ENCODE measurements at regions not wholly inside any gene's neighbourhood (a gene's known extent, or its start where the extent isn't known, plus 50 kb on each side); places are given as distances from the start of the nearest gene placed in this dataset.
A peak's percentile ranks its signal among the peaks of the same experiment; 100 is the strongest.

DNA sequence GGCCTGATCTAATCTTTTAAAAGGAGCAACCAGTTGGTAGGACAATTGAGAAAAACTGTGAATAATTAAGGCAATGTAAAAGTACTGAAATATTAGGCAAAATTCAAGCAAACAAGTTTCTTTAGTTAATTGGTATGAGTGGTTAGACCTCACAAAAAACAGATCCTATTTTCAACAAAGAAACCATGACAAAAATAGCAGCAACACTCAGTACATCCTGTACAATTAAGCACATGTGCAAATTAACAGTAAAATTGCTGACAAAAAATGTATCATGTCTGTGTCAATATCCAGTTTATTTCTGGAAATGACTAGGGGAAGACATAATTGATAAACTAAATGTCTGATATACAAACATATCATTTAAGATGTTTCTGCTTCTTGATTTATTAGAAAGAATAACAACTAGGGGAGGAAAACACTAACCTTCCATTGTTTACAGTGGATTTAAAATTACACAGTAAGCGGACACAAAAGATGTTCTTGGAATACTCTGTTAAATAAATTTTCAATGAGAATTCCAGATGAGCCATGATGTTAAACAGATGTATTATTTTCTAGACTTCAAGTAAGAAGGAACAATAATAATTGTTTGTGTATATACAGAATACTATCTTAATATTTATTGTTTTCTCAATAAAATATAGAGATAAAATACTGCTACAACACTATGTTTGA, 638.9 kb downstream of the SPRY1 start:
- no peak for DNase-seq (ENCODE audit: extremely low spot score)
- H3K4me3 ChIP-seq (ENCODE audit: low read depth, low read length), result no peak overlapping the region
- no peaks in the 10 kb centered on the region for H3K4me1 ChIP-seq (ENCODE audit: insufficient read depth)
- H3K36me3 ChIP-seq (ENCODE audit: insufficient read depth), result no peaks in the 10 kb centered on the region
- H3K27ac ChIP-seq (ENCODE audit: low read depth), result no peak overlapping the region
- WGBS, result 30% methylated on average over 1 of the region's 1 CpG

- Histone ChIP-seq H3K36me3 (ENCODE audit: insufficient read depth) (no peaks in the 10 kb centered on the region), H3K4me3 (ENCODE audit: low read depth, low read length) (no peak overlapping the region), H3K27ac (ENCODE audit: low read depth) (no peak overlapping the region), H3K4me1 (ENCODE audit: insufficient read depth) (no peaks in the 10 kb centered on the region)
- no peak for DNase-seq (ENCODE audit: extremely low spot score)
Observed at GRCh38 chr4:124037236-124037635, 640.6 kb downstream of the SPRY1 start.

DNA sequence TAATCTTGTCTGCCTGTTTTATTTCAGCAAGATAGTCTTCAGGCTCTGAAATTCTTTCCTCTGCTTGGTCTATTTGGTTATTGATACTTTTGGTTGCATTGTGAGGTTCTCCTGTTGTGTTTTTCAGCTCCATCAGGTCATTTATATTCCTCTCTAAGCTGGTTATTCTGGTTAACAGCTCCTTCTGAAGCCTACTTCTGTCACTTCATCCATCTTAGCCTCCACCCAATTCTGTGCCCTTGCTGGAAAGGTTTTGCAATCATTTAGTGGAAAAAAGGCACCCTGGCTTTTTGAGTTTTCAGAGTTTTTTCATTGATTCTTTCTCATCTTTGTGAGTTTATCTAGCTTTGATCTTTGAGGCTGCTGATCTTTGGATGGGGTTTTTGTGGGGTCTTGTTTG, 647.7 kb downstream of the SPRY1 start:
- no peak overlapping the region for H3K27ac ChIP-seq (ENCODE audit: low read depth)
- no peak overlapping the region for H3K4me3 ChIP-seq (ENCODE audit: low read depth, low read length)
- no peak for DNase-seq (ENCODE audit: extremely low spot score)
- no peaks in the 10 kb centered on the region for H3K36me3 ChIP-seq (ENCODE audit: insufficient read depth)
- H3K4me1 ChIP-seq (ENCODE audit: insufficient read depth), result no peaks in the 10 kb centered on the region

GRCh38 chr4:124044867-124045266, 648.3 kb downstream of the SPRY1 start:
- no peak for DNase-seq (ENCODE audit: extremely low spot score)
- Histone ChIP-seq H3K36me3 (ENCODE audit: insufficient read depth) (no peaks in the 10 kb centered on the region), H3K4me1 (ENCODE audit: insufficient read depth) (no peaks in the 10 kb centered on the region), H3K27ac (ENCODE audit: low read depth) (no peak overlapping the region), H3K4me3 (ENCODE audit: low read depth, low read length) (no peak overlapping the region)
- WGBS, result 92% methylated on average over 5 of the region's 5 CpGs

DNA sequence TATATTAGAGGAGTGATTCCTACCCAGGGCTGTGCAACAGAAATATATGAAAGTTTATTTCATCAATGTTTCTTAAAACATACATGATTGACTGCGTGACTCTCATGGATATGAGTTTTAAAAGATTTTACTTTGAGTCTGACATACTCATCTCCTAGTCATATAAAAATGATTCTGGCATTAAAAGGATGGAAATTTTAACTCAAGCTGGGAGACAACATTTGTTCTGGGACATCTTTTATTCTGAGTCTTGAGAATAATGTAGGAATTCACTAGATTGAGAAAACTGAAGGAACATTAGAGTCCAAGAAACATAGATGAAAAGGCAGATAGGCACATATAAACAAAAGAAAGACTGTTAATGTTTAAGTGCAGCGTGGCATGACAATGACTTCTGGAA, 649.6 kb downstream of the SPRY1 start:
- Histone ChIP-seq H3K36me3 (ENCODE audit: insufficient read depth) (no peaks in the 10 kb centered on the region), H3K4me1 (ENCODE audit: insufficient read depth) (no peaks in the 10 kb centered on the region), H3K4me3 (ENCODE audit: low read depth, low read length) (no peak overlapping the region), H3K27ac (ENCODE audit: low read depth) (no peak overlapping the region)
- WGBS, result 90% methylated on average over 2 of the region's 2 CpGs
- no peak for DNase-seq (ENCODE audit: extremely low spot score)

- 90% methylated on average over 4 of the region's 4 CpGs for WGBS
- Histone ChIP-seq H3K27ac (ENCODE audit: low read depth) (no peak overlapping the region), H3K36me3 (ENCODE audit: insufficient read depth) (no peaks in the 10 kb centered on the region), H3K4me1 (ENCODE audit: insufficient read depth) (no peaks in the 10 kb centered on the region), H3K4me3 (ENCODE audit: low read depth, low read length) (no peak overlapping the region)
- no peak for DNase-seq (ENCODE audit: extremely low spot score)
Observed at GRCh38 chr4:124053872-124054538, 657.4 kb downstream of the SPRY1 start.

GRCh38 chr4:124055336-124055735, 657.2 kb downstream of the ANKRD50 start:
- 98% methylated on average over 1 of the region's 1 CpG for WGBS
- H3K4me1 ChIP-seq (ENCODE audit: insufficient read depth), result no peaks in the 10 kb centered on the region
- H3K4me3 ChIP-seq (ENCODE audit: low read depth, low read length), result no peak overlapping the region
- DNase-seq (ENCODE audit: extremely low spot score), result no peak
- no peaks in the 10 kb centered on the region for H3K36me3 ChIP-seq (ENCODE audit: insufficient read depth)
- no peak overlapping the region for H3K27ac ChIP-seq (ENCODE audit: low read depth)

GRCh38 chr4:124055896-124056295, 656.6 kb downstream of the ANKRD50 start:
- Histone ChIP-seq H3K4me3 (ENCODE audit: low read depth, low read length) (no peak overlapping the region), H3K27ac (ENCODE audit: low read depth) (no peak overlapping the region), H3K4me1 (ENCODE audit: insufficient read depth) (no peaks in the 10 kb centered on the region), H3K36me3 (ENCODE audit: insufficient read depth) (no peaks in the 10 kb centered on the region)
- DNase-seq (ENCODE audit: extremely low spot score), result no peak

GRCh38 chr4:124060261-124060918, 652.1 kb downstream of the ANKRD50 start:
- H3K27ac ChIP-seq (ENCODE audit: low read depth), result peak overlapping the region; percentile 67
- H3K4me1 ChIP-seq (ENCODE audit: insufficient read depth), result no peaks in the 10 kb centered on the region
- WGBS, result 16% methylated on average over 2 of the region's 2 CpGs
- peak; percentile 10 for DNase-seq (ENCODE audit: extremely low spot score)
- H3K4me3 ChIP-seq (ENCODE audit: low read depth, low read length), result no peak overlapping the region
- no peaks in the 10 kb centered on the region for H3K36me3 ChIP-seq (ENCODE audit: insufficient read depth)

GRCh38 chr4:124061413-124061812, 651.1 kb downstream of the ANKRD50 start:
- DNase-seq (ENCODE audit: extremely low spot score), result no peak
- H3K4me3 ChIP-seq (ENCODE audit: low read depth, low read length), result no peak overlapping the region
- H3K27ac ChIP-seq (ENCODE audit: low read depth), result peak overlapping the region; percentile 10
- H3K36me3 ChIP-seq (ENCODE audit: insufficient read depth), result no peaks in the 10 kb centered on the region
- H3K4me1 ChIP-seq (ENCODE audit: insufficient read depth), result no peaks in the 10 kb centered on the region

GRCh38 chr4:124065422-124065821, 647.1 kb downstream of the ANKRD50 start:
- DNase-seq (ENCODE audit: extremely low spot score), result no peak
- H3K4me3 ChIP-seq (ENCODE audit: low read depth, low read length), result no peak overlapping the region
- no peaks in the 10 kb centered on the region for H3K4me1 ChIP-seq (ENCODE audit: insufficient read depth)
- H3K36me3 ChIP-seq (ENCODE audit: insufficient read depth), result no peaks in the 10 kb centered on the region
- no peak overlapping the region for H3K27ac ChIP-seq (ENCODE audit: low read depth)

GRCh38 chr4:124065936-124066335, 646.6 kb downstream of the ANKRD50 start:
- WGBS, result 85% methylated on average over 4 of the region's 4 CpGs
- no peak for DNase-seq (ENCODE audit: extremely low spot score)
- H3K4me1 ChIP-seq (ENCODE audit: insufficient read depth), result no peaks in the 10 kb centered on the region

GRCh38 chr4:124066595-124066994, 645.9 kb downstream of the ANKRD50 start:
- Histone ChIP-seq H3K4me1 (ENCODE audit: insufficient read depth) (no peaks in the 10 kb centered on the region), H3K27ac (ENCODE audit: low read depth) (no peak overlapping the region), H3K4me3 (ENCODE audit: low read depth, low read length) (no peak overlapping the region), H3K36me3 (ENCODE audit: insufficient read depth) (no peaks in the 10 kb centered on the region)
- WGBS, result 99% methylated on average over 1 of the region's 1 CpG
- DNase-seq (ENCODE audit: extremely low spot score), result no peak

More at GRCh38 chr4:124065936-124066335, 646.6 kb downstream of the ANKRD50 start:
- no peak overlapping the region for H3K27ac ChIP-seq (ENCODE audit: low read depth)
- H3K4me3 ChIP-seq (ENCODE audit: low read depth, low read length), result no peak overlapping the region
- H3K36me3 ChIP-seq (ENCODE audit: insufficient read depth), result no peaks in the 10 kb centered on the region

DNA sequence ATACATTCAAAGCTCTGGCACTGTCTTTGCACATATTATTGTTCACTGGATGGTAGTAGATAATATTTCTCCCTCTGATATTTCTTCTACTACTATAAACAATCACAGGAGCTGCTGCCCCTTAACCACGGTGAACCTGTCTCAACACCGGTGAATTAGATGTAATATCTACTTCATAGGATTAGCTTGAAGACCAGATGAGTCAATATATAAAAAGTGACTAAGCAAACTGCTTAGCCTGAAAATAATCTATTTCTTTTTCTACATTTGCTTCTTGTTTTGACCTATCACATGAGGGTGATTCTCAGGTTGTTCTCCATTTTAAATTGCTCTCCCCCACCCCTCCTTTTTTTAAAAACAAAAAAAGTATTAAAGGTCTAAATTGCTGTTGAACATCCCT, 645.5 kb downstream of the ANKRD50 start:
- Histone ChIP-seq H3K27ac (ENCODE audit: low read depth) (no peak overlapping the region), H3K36me3 (ENCODE audit: insufficient read depth) (no peaks in the 10 kb centered on the region), H3K4me3 (ENCODE audit: low read depth, low read length) (no peak overlapping the region), H3K4me1 (ENCODE audit: insufficient read depth) (no peaks in the 10 kb centered on the region)
- 75% methylated on average over 2 of the region's 2 CpGs for WGBS
- no peak for DNase-seq (ENCODE audit: extremely low spot score)
